Neural cell (in vitro differentiated cells): ENCODE measurements at regions not wholly inside any gene's neighbourhood (a gene's known extent, or its start where the extent isn't known, plus 50 kb on each side); places are given as distances from the start of the nearest gene placed in this dataset.

Experiments used
- H2AFZ ChIP-seq: fragments of 200-600, 300-800 bp; sonication (generic), shearing (Covaris generic); 2 replicates; pipeline ENCODE4 v1.6.0; 2014; ENCODE audit warnings: low read depth, mild to moderate bottlenecking, antibody characterized with exemption, low read length, moderate library complexity
- H3F3A ChIP-seq: fragments of 200-600 bp; shearing (Covaris generic); 2 replicates; pipeline ENCODE4 v1.6.1; 2016; ENCODE audit warnings: mild to moderate bottlenecking, moderate library complexity, mixed read lengths, antibody characterized with exemption, low read length; ENCODE audit not compliant: insufficient read depth, poor library complexity, severe bottlenecking
- H3K27ac ChIP-seq: fragments of 200-600, 300-800 bp; sonication (generic), shearing (Covaris generic); 2 replicates; pipeline ENCODE4 v1.5.1; 2014; ENCODE audit warnings: mild to moderate bottlenecking, low read length, moderate library complexity
- H3K27me3 ChIP-seq: fragments of 300-800, 200-600 bp; sonication (generic), shearing (Covaris generic); 2 replicates; pipeline ENCODE4 v1.6.0; 2014; ENCODE audit warnings: mild to moderate bottlenecking, low read depth, low read length, moderate library complexity; ENCODE audit not compliant: insufficient read depth
- H3K36me3 ChIP-seq: fragments of 300-800, 200-600 bp; sonication (generic), shearing (Covaris generic); 2 replicates; pipeline ENCODE4 v1.5.1; 2014; ENCODE audit warnings: mild to moderate bottlenecking, antibody characterized with exemption, low read length, moderate library complexity; ENCODE audit not compliant: insufficient read depth
- H3K4me2 ChIP-seq: fragments of 300-800, 200-600 bp; sonication (generic), shearing (Covaris generic); 2 replicates; pipeline ENCODE4 v1.6.0; 2014; ENCODE audit warnings: mild to moderate bottlenecking, low read length
- H3K4me3 ChIP-seq: fragments of 300-800, 200-600 bp; sonication (generic), shearing (Covaris generic); 2 replicates; pipeline ENCODE4 v1.5.1; 2014; ENCODE audit warnings: mild to moderate bottlenecking, low read length, moderate library complexity
- H3K79me2 ChIP-seq: fragments of 200-600 bp; shearing (Covaris generic); replicated peaks from 2 replicates; pipeline ENCODE4 v1.6.0; 2014; ENCODE audit warnings: mild to moderate bottlenecking, low read length, moderate library complexity; ENCODE audit not compliant: insufficient read depth
- H3K9ac ChIP-seq: fragments of 300-800, 200-600 bp; sonication (generic), shearing (Covaris generic); 2 replicates; pipeline ENCODE4 v1.6.1; 2016; ENCODE audit warnings: mild to moderate bottlenecking, low read length, mixed read lengths
- H3K9me2 ChIP-seq: fragments of 200-600 bp; shearing (Covaris generic); 2 replicates; pipeline ENCODE4 v1.6.1; 2016; ENCODE audit warnings: mild to moderate bottlenecking, low read length, mixed read lengths; ENCODE audit not compliant: insufficient read depth
- H3K9me3 ChIP-seq: fragments of 200-600, 300-800 bp; sonication (generic), shearing (Covaris generic); 2 replicates; pipeline ENCODE4 v1.6.1; 2016; ENCODE audit warnings: mild to moderate bottlenecking, mixed run types, low read length, moderate library complexity, mixed read lengths
- H4K20me1 ChIP-seq: fragments of 200-600 bp; shearing (Covaris generic); 2 replicates; pipeline ENCODE4 v1.6.1; 2016; ENCODE audit warnings: mild to moderate bottlenecking, mixed run types; ENCODE audit not compliant: insufficient read depth
- CTCF ChIP-seq: fragments of 450-650 bp; IDR thresholded peaks from 2 replicates; pipeline ENCODE4 v1.5.1; 2014; ENCODE audit warnings: antibody characterized with exemption, mild to moderate bottlenecking, moderate library complexity; ENCODE audit not compliant: poor library complexity, severe bottlenecking
- EP300 ChIP-seq: fragments of 450-650 bp; conservative IDR thresholded peaks from 2 replicates; pipeline ENCODE4 v1.6.1; 2014; ENCODE audit warnings: antibody characterized with exemption, mild to moderate bottlenecking, moderate library complexity; ENCODE audit not compliant: poor library complexity, severe bottlenecking
- EZH2 ChIP-seq: fragments of 200-600, 300-800 bp; shearing (Covaris generic), sonication (generic); IDR thresholded peaks from 2 replicates; pipeline ENCODE4 v1.6.1; 2014; ENCODE audit warnings: antibody characterized with exemption, low read length, borderline replicate concordance, mild to moderate bottlenecking; ENCODE audit not compliant: insufficient read depth, poor library complexity, severe bottlenecking
- MXI1 ChIP-seq: fragments of 450-650 bp; conservative IDR thresholded peaks from 2 replicates; pipeline ENCODE4 v1.6.1; 2014; ENCODE audit warnings: antibody characterized with exemption, mild to moderate bottlenecking; ENCODE audit not compliant: poor library complexity, severe bottlenecking
- POLR2AphosphoS5 ChIP-seq: IDR thresholded peaks from 2 replicates; pipeline ENCODE4 v1.6.1; 2012
- RAD21 ChIP-seq: fragments of 450-650 bp; conservative IDR thresholded peaks from 2 replicates; pipeline ENCODE4 v1.6.1; 2014; ENCODE audit warnings: antibody characterized with exemption, mild to moderate bottlenecking, moderate library complexity
- REST ChIP-seq: IDR thresholded peaks from 2 replicates; pipeline ENCODE4 v1.6.1; 2012; ENCODE audit warnings: borderline replicate concordance
- SMC3 ChIP-seq: fragments of 450-650 bp; conservative IDR thresholded peaks from 2 replicates; pipeline ENCODE4 v1.6.1; 2014; ENCODE audit warnings: antibody characterized with exemption, mild to moderate bottlenecking, moderate library complexity; ENCODE audit not compliant: poor library complexity
- TAF1 ChIP-seq: IDR thresholded peaks from 2 replicates; pipeline ENCODE4 v1.6.1; 2012; ENCODE audit warnings: low read depth

GRCh38 chr5:124328201-124328600 lies 418.2 kb downstream of the ZNF608 start:
- Histone ChIP-seq H3K27ac (no peak overlapping the region), H4K20me1 (no peaks in the 10 kb centered on the region), H2AFZ (no peak overlapping the region), H3K27me3 (no peaks in the 10 kb centered on the region), H3K9ac (no peak overlapping the region), H3K9me3 (no peaks in the 10 kb centered on the region), H3K4me2 (no peak overlapping the region), H3F3A (no peaks in the 10 kb centered on the region), H3K9me2 (no peaks in the 10 kb centered on the region), H3K79me2 (no peaks in the 10 kb centered on the region), H3K4me3 (no peak overlapping the region), H3K36me3 (no peaks in the 10 kb centered on the region)
- TF ChIP-seq SMC3: no peak
- no peak for TF ChIP-seq CTCF
- TF ChIP-seq POLR2AphosphoS5: no peak
- no peak for TF ChIP-seq TAF1
- TF ChIP-seq MXI1: no peak
- no peak for TF ChIP-seq REST
- no peak for TF ChIP-seq RAD21
- no peak for TF ChIP-seq EZH2
- no peak for TF ChIP-seq EP300

DNA sequence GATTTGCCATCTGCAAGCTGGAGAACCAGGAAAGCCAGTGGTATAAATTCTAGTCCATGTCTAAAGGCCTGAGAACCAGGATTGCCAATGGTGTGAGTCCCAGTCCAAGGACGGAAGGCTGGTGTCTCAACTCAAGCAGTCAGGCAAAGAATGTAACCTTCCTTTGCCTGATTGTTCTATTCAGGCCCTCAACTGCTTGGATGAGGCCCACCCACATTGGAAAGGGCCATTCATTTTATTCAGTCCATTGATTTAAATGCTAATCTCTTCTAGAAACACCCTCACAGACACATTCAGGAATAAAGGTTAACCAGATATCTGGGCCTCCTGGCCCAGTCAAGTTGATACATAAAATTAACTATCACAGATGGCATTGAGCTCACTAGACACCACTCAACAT lies 427.8 kb downstream of the ZNF608 start:
- no peak overlapping the region for H3K4me3 ChIP-seq
- H3K4me2 ChIP-seq: no peak overlapping the region
- no peaks in the 10 kb centered on the region for H3K9me2 ChIP-seq
- no peaks in the 10 kb centered on the region for H4K20me1 ChIP-seq
- no peaks in the 10 kb centered on the region for H3F3A ChIP-seq
- TF ChIP-seq MXI1 (no peak), RAD21 (no peak), POLR2AphosphoS5 (no peak), TAF1 (no peak), REST (no peak), SMC3 (no peak), EP300 (no peak), EZH2 (no peak), CTCF (no peak)
- no peaks in the 10 kb centered on the region for H3K79me2 ChIP-seq
- no peak overlapping the region for H3K27ac ChIP-seq
- H2AFZ ChIP-seq: no peak overlapping the region
- H3K36me3 ChIP-seq: no peaks in the 10 kb centered on the region
- no peaks in the 10 kb centered on the region for H3K9me3 ChIP-seq
- no peaks in the 10 kb centered on the region for H3K27me3 ChIP-seq
- H3K9ac ChIP-seq: no peak overlapping the region
